ENCODE measurements at regions not wholly inside any gene's neighbourhood (a gene's known extent, or its start where the extent isn't known, plus 50 kb on each side); places are given as distances from the start of the nearest gene placed in this dataset.
A peak's percentile ranks its signal among the peaks of the same experiment; 100 is the strongest.
"Not testable (repeated sequence)": the region's sequence is repeated elsewhere in the genome, so short reads cannot be mapped to it uniquely, and the experiment has no call there.

GRCh38 chr5:96529559-96529958, 96.5 kb upstream of the PCSK1 start:
- no peak for DNase-seq

GRCh38 chr5:96530901-96531300, 97.9 kb upstream of the PCSK1 start:
- peak; percentile 54 for DNase-seq

- DNase-seq = no peak
These were observed 100.3 kb upstream of the PCSK1 start for GRCh38 chr5:96533371-96533770.

- peak; percentile 88 for DNase-seq
These were observed 104.3 kb upstream of the PCSK1 start for GRCh38 chr5:96537386-96537785.

GRCh38 chr5:96538808-96539250, 105.8 kb upstream of the PCSK1 start:
- DNase-seq = peak; percentile 86

DNA sequence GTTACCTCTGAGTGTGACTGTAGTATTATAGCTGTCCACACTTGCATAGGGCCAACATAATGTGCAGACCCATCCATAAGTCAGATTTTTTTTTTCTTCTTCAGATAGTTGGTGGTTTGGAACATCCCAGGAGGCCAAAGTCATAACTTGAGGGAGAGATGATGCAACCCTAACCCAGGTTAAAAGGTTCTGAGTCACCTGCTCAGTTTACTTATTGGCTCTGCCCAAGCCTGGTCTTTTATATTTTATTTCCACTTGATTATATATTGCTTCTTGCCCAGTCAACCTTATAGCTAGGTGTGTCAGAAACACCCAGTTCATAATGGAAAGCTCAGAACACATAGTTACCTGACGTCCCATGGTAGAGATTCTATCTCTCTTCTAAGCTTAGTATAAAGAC, 113.1 kb upstream of the PCSK1 start:
- no peak for DNase-seq

DNA sequence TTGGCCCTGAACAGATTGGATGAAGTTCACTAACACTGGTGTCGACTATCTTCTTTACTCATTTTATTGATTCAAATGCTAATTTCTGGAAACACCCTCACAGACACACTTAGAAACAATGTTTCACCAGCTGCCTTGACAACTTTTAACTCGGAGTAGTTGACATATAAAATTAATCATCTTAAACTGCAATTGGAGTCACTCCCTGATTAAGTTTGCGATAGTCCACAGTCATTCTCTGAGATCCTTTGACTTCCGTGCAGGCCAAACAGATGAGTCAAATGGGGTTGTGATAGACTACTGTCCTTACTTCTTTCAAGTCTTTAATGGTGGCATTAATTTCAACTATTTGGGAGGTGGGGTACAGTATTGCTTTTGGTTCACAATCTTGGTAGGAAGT, 114.4 kb upstream of the PCSK1 start:
- no peak for DNase-seq

DNA sequence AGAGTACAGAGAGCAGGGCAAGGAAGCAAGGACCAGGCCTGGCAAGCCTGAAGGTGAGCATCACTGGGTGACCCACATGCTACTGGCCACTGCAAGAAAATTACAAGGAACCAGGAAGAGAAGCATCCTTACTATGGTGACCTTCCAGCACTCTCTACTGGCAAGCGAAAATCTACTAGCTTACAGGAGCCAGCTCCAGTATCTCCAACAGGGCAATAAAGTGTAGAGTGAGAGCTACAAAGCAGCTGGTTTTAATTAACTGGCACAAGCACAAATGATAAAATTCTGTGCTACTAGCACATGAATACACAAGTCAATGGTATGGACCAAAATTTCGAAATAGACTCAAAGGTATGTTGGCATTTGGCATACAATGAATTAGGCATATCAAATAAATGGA, 113.3 kb upstream of the CAST start:
- no peak for DNase-seq

GRCh38 chr5:96560857-96561256, 101.3 kb upstream of the CAST start:
- not testable (repeated sequence) for DNase-seq

GRCh38 chr5:96562614-96563013, 99.6 kb upstream of the CAST start:
- no peak for DNase-seq

- no peak for DNase-seq
These were observed 98.4 kb upstream of the CAST start for GRCh38 chr5:96563816-96564215.

GRCh38 chr5:96565582-96566265, 96.5 kb upstream of the CAST start:
- peak; percentile 93 for DNase-seq

- DNase-seq = no peak
These were observed 95.2 kb upstream of the CAST start for GRCh38 chr5:96566833-96567587.

DNA sequence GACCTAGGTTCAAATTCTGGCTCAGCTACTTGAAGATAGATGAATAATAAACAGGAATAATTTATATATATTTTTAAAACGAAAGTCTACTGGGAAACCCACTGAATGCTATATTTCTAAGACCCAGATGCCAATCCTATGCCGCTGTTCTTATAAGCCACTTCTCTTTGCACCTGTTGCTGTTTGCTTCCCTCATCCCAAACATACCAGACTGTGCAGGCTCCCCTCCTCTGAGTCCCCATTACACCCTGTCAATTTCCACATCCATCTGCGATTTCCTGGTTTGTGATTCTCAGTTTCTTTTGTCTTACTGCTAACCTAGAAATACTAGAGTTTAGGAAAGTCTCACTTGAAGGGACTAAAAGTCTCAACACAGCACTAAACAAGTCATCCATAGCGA, 92.8 kb upstream of the CAST start:
- peak; percentile 68 for DNase-seq

DNA sequence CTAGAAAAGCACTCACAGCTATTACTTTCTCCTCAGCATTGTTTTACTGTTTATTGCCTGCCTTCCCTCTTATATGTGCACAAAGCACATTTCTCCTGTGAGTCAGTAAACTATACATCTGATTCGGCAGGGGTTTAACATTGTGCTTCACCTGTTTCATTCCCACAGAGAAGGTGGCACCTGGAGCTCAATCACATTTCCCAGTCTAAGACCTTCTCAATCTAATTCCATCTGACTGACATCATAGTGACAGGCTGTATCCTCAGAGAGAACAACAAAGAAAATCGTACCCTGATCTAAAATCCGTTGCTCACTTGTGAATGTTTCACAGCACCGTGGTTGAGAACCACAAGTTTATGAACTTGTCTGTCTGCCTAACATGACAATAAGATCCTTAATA, 92.4 kb upstream of the CAST start:
- DNase-seq = peak; percentile 83

- peak; percentile 91 for DNase-seq
These were observed 89.2 kb upstream of the CAST start for GRCh38 chr5:96572864-96573512.

- DNase-seq = no peak
These were observed 88.7 kb upstream of the CAST start for GRCh38 chr5:96573513-96573894.

DNA sequence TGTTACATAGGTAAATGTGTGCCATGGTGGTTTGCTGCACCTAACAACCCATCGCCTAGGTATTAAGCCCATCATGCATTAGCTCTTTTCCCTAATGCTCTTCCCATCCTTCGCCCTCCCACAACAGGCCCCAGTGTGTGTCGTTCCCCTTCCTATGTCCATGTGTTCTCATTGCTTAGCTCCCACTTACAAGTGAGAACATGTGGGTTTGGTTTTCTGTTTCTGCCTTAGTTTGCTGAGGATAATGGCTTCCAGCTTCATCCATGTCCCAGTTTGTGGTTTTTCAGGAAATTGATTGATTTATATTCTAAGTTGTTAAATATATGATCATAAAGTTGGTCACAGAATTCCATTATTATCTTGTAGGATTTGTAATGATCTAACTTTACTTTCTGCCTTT, 85.3 kb upstream of the CAST start:
- no peak for DNase-seq

DNA sequence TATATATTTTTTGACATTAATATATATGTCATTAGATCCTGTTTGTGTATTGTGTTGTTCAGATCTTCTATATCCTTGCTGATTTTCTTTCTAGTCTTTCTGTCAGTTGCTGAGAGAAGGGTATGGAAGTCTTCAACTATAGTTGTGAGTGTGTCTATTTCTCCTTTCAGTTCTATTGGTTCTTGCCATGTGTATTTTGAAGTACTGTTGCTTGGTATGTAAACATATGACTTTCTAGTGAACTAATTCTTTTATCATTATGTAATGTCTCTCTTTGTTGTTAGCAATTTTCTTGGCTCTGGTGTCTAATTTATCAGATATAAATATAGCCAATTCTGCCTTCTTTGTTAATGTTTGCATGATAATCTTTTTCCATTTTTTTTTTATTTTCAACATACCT, 84.3 kb upstream of the CAST start:
- DNase-seq = peak; percentile 49

- DNase-seq = peak; percentile 70
These were observed 82.5 kb upstream of the CAST start for GRCh38 chr5:96579711-96580110.

DNA sequence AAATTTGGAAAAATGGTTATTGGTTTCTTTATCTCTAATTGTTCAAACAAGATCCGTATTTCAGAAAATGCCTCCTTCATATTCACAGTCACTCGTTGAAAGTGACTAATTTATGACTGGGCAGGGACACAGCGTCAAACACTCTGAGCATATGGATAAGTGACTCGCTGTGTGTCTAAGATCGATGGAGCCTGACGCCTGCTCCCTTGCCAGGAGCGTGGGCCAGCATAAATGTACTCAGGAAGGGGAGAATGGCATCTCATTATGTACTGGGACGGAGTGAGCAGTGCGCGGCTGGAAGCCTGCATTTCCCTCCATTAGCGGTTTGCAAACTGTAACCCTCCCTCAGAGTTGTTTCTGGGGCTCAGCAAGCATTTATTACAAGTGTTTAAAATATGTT, 79.8 kb upstream of the CAST start:
- DNase-seq = peak; percentile 94

DNA sequence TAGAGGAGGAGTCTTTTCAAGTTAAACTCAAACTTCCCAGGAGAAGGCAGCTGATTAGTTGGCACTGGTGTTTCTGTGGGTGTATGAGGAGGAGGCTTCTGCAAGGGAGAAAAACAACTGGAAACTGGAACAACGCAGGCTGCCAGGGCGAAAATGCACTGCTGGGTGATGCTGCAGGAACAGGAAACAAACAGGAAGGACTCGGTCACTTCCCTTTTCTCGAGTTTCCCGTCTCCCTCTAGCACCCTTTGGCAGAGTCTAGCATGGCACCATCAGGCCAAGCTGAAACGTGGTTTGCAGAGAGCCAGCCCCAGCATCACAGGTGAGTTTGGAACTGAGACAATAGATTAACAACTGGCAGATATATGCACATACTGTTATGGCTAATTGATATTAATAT, 77.5 kb upstream of the CAST start:
- no peak for DNase-seq

DNA sequence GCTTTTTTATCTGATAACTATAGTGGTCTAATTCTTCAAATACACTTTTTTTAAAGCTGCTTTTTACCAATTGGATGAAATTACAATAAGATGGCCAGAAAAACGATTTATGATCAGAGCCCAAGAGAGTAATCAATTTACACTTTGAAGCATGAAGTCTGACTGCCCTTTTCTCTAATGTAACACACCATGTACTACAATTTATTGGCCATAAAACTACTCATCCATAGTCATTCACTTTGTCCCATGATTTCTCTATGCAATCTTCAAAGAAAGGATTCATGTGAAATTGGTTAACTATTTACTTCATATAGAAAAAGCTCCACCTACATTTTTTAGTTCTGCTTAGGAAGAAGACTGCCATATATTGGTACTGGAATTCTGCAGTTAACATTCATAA, 73.6 kb upstream of the CAST start:
- DNase-seq = no peak

DNA sequence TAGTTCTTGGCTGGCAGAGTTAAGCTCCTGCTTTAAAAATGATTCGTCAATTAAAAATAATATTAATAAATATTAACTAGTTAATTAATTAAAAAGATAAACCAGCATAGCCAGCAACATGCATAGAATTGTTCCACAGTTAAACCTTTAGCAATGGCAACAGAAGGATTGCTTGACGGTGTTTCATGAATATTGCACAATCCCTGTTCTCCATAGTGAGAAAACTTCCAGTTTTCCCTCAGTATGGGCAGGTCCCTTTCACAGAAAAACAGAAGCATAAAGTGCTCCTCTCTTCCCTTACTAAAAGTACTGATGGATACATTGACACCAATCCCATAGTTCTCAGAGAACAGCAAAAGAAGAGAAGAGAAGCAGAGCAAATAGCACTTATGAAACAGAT, 71.4 kb upstream of the CAST start:
- DNase-seq = no peak

Data from DMS53 (cell line).